MCF 10A (cell line): ENCODE measurements at regions not wholly inside any gene's neighbourhood (a gene's known extent, or its start where the extent isn't known, plus 50 kb on each side); places are given as distances from the start of the nearest gene placed in this dataset.

ENCODE experiments used
- BruUV-seq: library from RNA; stranded (reverse); fragments of 400-500 nt; replicated peaks from 2 replicates; lab custom pipeline; 2021; lab: Mats Ljungman, UMichigan
- CTCF ChIA-PET: fragments of 300-600 bp; sonication (Branson Sonifier 250); formaldehyde crosslinking; extraction: SDS; loops from one replicate; lab custom pipeline; 2021; ENCODE audit warnings: antibody characterized with exemption, inconsistent platforms; lab: Yijun Ruan, JAX
- POLR2A ChIA-PET: fragments of 300-600, 350-650 bp; sonication (Branson Sonifier 250); formaldehyde crosslinking; extraction: SDS; loops from one replicate; lab custom pipeline; 2020; ENCODE audit warnings: antibody characterized with exemption, inconsistent platforms; lab: Yijun Ruan, JAX
- DNase-seq: peaks from one replicate; pipeline ENCODE4 v3.0.0-alpha.2; 2018; ENCODE audit not compliant: unreplicated experiment
- H3K27ac Mint-ChIP-seq: one replicate; pipeline ENCODE4 v1.8.0; 2022; ENCODE audit warnings: mild to moderate bottlenecking, low read depth, mixed read lengths; ENCODE audit not compliant: unreplicated experiment
- H3K27me3 Mint-ChIP-seq: one replicate; pipeline ENCODE4 v1.8.0; 2022; ENCODE audit warnings: mixed read lengths; ENCODE audit not compliant: insufficient read depth, unreplicated experiment
- H3K36me3 Mint-ChIP-seq: one replicate; pipeline ENCODE4 v1.8.0; 2022; ENCODE audit warnings: mild to moderate bottlenecking, moderate library complexity, mixed read lengths; ENCODE audit not compliant: insufficient read depth, unreplicated experiment
- H3K4me1 Mint-ChIP-seq: one replicate; pipeline ENCODE4 v1.8.0; 2022; ENCODE audit warnings: mixed read lengths; ENCODE audit not compliant: insufficient read depth, unreplicated experiment
- H3K4me3 Mint-ChIP-seq: one replicate; pipeline ENCODE4 v1.8.0; 2022; ENCODE audit warnings: mild to moderate bottlenecking, moderate library complexity, mixed read lengths; ENCODE audit not compliant: unreplicated experiment
- H3K9me3 Mint-ChIP-seq: one replicate; pipeline ENCODE4 v1.8.0; 2022; ENCODE audit warnings: mixed read lengths; ENCODE audit not compliant: unreplicated experiment
- CTCF ChIP-seq: fragments of 200-600 bp; IDR thresholded peaks from one replicate; pipeline ENCODE4 v1.8.0; 2022; ENCODE audit warnings: antibody characterized with exemption, mild to moderate bottlenecking; ENCODE audit not compliant: unreplicated experiment
- intact Hi-C: fragments of 100-400 bp; cut with micrococcal nuclease; formaldehyde crosslinking; loops from 2 replicates; pipeline ENCODE4 v1.14.1; 2022

- Mint-ChIP-seq H3K4me3 (no peak overlapping the region), H3K27ac (no peak overlapping the region), H3K9me3 (no peaks in the 10 kb centered on the region), H3K36me3 (peaks cover 6% of the 10 kb centered on the region), H3K27me3 (no peaks in the 10 kb centered on the region), H3K4me1 (peaks cover 11% of the 10 kb centered on the region)
- ChIA-PET POLR2A (no interaction called here), CTCF (interaction anchor here (0.6 to 1.1 kb wide), 2 partner anchors 86 to 105 kb away, joined by 3 to 4 read pairs; no protein-coding TSS in a partner anchor)
- TF ChIP-seq CTCF, result no peak
- intact Hi-C loops, result no loop called here
- DNase-seq, result no peak
- no TSS peak for BruUV-seq
These were observed 118.5 kb upstream of the SVIL start for GRCh38 chr10:29753283-29753682.

- Mint-ChIP-seq H3K27ac (no peak overlapping the region), H3K4me3 (no peak overlapping the region), H3K27me3 (no peaks in the 10 kb centered on the region), H3K9me3 (no peaks in the 10 kb centered on the region), H3K36me3 (peaks cover 6% of the 10 kb centered on the region), H3K4me1 (no peaks in the 10 kb centered on the region)
- ChIA-PET CTCF (interaction anchor here (0.7 kb wide), 1 partner anchor 117 kb away, joined by 5 read pairs; the partner anchor contains the start of gene SVIL), POLR2A (no interaction called here)
- intact Hi-C loops, result no loop called here
- no TSS peak for BruUV-seq
- no peak for TF ChIP-seq CTCF
- DNase-seq, result no peak
These were observed 116.9 kb upstream of the SVIL start for GRCh38 chr10:29751684-29752083.

GRCh38 chr10:29751240-29751639 lies 116.5 kb upstream of the SVIL start:
- TF ChIP-seq CTCF, result no peak
- Mint-ChIP-seq H3K4me1 (no peaks in the 10 kb centered on the region), H3K9me3 (no peaks in the 10 kb centered on the region), H3K4me3 (no peak overlapping the region), H3K27me3 (no peaks in the 10 kb centered on the region), H3K27ac (no peak overlapping the region), H3K36me3 (peaks cover 6% of the 10 kb centered on the region)
- POLR2A ChIA-PET, result no interaction called here
- no peak for DNase-seq
- no TSS peak for BruUV-seq
- intact Hi-C loops, result no loop called here
- CTCF ChIA-PET, result no interaction called here

GRCh38 chr10:29749150-29749549 lies 114.4 kb upstream of the SVIL start:
- no peak for DNase-seq
- no peaks in the 10 kb centered on the region for H3K9me3 Mint-ChIP-seq
- no peaks in the 10 kb centered on the region for H3K4me1 Mint-ChIP-seq
- POLR2A ChIA-PET, result no interaction called here
- no TSS peak for BruUV-seq
- no peak overlapping the region for H3K4me3 Mint-ChIP-seq
- H3K27me3 Mint-ChIP-seq, result no peaks in the 10 kb centered on the region
- H3K27ac Mint-ChIP-seq, result no peak overlapping the region
- H3K36me3 Mint-ChIP-seq, result peaks cover 4% of the 10 kb centered on the region
- intact Hi-C loops, result no loop called here
- CTCF ChIA-PET, result interaction anchor here (0.6 kb wide), 1 partner anchor 161 kb away, joined by 3 read pairs; no protein-coding TSS in a partner anchor
- no peak for TF ChIP-seq CTCF
